ENCODE measurements at regions not wholly inside any gene's neighbourhood (a gene's known extent, or its start where the extent isn't known, plus 50 kb on each side); places are given as distances from the start of the nearest gene placed in this dataset.

DNA sequence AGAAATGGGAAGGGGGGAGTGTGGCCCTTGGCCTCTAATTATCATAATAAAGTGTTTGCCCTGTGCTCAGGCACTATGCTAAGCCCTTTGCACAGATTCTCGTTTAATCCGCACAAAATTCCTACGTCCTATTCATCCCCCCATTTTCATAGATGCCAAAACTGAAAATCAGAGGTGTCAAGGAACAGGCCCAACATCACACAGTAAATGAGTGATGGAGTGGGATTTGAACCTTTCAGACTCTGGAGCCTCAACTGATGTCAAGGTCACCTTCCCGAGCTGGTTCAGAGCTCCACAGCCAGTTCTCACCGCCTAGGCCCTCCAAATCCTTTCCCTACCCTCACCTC is 80.7 kb downstream of the IRF2BPL start:
- TF ChIP-seq, protein P1, sequence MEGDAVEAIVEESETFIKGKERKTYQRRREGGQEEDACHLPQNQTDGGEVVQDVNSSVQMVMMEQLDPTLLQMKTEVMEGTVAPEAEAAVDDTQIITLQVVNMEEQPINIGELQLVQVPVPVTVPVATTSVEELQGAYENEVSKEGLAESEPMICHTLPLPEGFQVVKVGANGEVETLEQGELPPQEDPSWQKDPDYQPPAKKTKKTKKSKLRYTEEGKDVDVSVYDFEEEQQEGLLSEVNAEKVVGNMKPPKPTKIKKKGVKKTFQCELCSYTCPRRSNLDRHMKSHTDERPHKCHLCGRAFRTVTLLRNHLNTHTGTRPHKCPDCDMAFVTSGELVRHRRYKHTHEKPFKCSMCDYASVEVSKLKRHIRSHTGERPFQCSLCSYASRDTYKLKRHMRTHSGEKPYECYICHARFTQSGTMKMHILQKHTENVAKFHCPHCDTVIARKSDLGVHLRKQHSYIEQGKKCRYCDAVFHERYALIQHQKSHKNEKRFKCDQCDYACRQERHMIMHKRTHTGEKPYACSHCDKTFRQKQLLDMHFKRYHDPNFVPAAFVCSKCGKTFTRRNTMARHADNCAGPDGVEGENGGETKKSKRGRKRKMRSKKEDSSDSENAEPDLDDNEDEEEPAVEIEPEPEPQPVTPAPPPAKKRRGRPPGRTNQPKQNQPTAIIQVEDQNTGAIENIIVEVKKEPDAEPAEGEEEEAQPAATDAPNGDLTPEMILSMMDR (IDR thresholded peaks at IDR 0.05), result no peak
- TF ChIP-seq POLR2A (IDR thresholded peaks at IDR 0.05), result no peak

Data from heart left ventricle (tissue), 13 donors.